HTR-8/SVneo (cell line): ENCODE measurements at regions not wholly inside any gene's neighbourhood (a gene's known extent, or its start where the extent isn't known, plus 50 kb on each side); places are given as distances from the start of the nearest gene placed in this dataset.
"Not testable (repeated sequence)": the region's sequence is repeated elsewhere in the genome, so short reads cannot be mapped to it uniquely, and the experiment has no call there.

Experiments used
- DNase-seq: peaks from one replicate; pipeline ENCODE4 v3.0.0; 2011; ENCODE audit warnings: low spot score, mixed read lengths; ENCODE audit not compliant: insufficient read length
- FAIRE-seq: peaks from 2 replicates; lab custom pipeline; 2011; peaks lifted over from hg19 to GRCh38; lab: Jason Lieb, UNC

GRCh38 chr13:30074955-30075614, 224.7 kb upstream of the UBL3 start:
- no peak for FAIRE-seq
- no peak for DNase-seq

- DNase-seq (no peak), FAIRE-seq (no peak)
These were observed 224.0 kb upstream of the UBL3 start for GRCh38 chr13:30074431-30074830.

GRCh38 chr13:30072818-30073186, 222.4 kb upstream of the UBL3 start:
- DNase-seq (no peak), FAIRE-seq (no peak)

- DNase-seq (no peak), FAIRE-seq (no peak)
These were observed 221.8 kb upstream of the UBL3 start for GRCh38 chr13:30071969-30072817.

- DNase-seq (no peak), FAIRE-seq (no peak)
These were observed 214.8 kb upstream of the UBL3 start for GRCh38 chr13:30065181-30065580.

- FAIRE-seq (no peak), DNase-seq (no peak)
These were observed 213.5 kb upstream of the UBL3 start for GRCh38 chr13:30063892-30064291.

GRCh38 chr13:30061217-30061616, 210.8 kb upstream of the UBL3 start:
- no peak for DNase-seq

GRCh38 chr13:30058429-30058828, 208.0 kb upstream of the UBL3 start:
- FAIRE-seq (no peak), DNase-seq (no peak)

More at GRCh38 chr13:30061217-30061616, 210.8 kb upstream of the UBL3 start:
- FAIRE-seq, result no peak

GRCh38 chr13:30054546-30054945, 204.1 kb upstream of the UBL3 start:
- not testable (repeated sequence) for DNase-seq, FAIRE-seq

GRCh38 chr13:30053939-30054338, 203.5 kb upstream of the UBL3 start:
- FAIRE-seq (no peak), DNase-seq (no peak)

GRCh38 chr13:30052120-30052519, 201.7 kb upstream of the UBL3 start:
- DNase-seq (no peak), FAIRE-seq (no peak)

GRCh38 chr13:30051531-30052060, 201.2 kb upstream of the UBL3 start:
- DNase-seq (no peak), FAIRE-seq (no peak)

- FAIRE-seq (peak; percentile 33), DNase-seq (no peak)
These were observed 199.3 kb upstream of the UBL3 start for GRCh38 chr13:30049692-30050091.

GRCh38 chr13:30047154-30047874, 196.9 kb upstream of the UBL3 start:
- FAIRE-seq (no peak), DNase-seq (no peak)

GRCh38 chr13:30045916-30046704, 195.7 kb upstream of the UBL3 start:
- DNase-seq (no peak), FAIRE-seq (no peak)

- DNase-seq (no peak), FAIRE-seq (no peak)
These were observed 194.5 kb upstream of the UBL3 start for GRCh38 chr13:30044932-30045331.

- DNase-seq, result no peak
- FAIRE-seq, result no peak
These were observed 193.2 kb upstream of the UBL3 start for GRCh38 chr13:30043631-30043925.

- FAIRE-seq, result no peak
These were observed 192.6 kb upstream of the UBL3 start for GRCh38 chr13:30042891-30043630.

GRCh38 chr13:30042272-30042671, 191.9 kb upstream of the UBL3 start:
- FAIRE-seq (no peak), DNase-seq (no peak)

More at GRCh38 chr13:30042891-30043630, 192.6 kb upstream of the UBL3 start:
- no peak for DNase-seq
